CD14-positive monocyte (primary cell): ENCODE measurements at regions not wholly inside any gene's neighbourhood (a gene's known extent, or its start where the extent isn't known, plus 50 kb on each side); places are given as distances from the start of the nearest gene placed in this dataset.

ENCODE experiments used
- DNase-seq, 3 donors: peaks; one replicate each; pipeline ENCODE4 v3.0.0-alpha.2; 2011 to 2022
- H2AFZ ChIP-seq: 2 replicates; pipeline ENCODE4 v1.6.0; 2012; ENCODE audit warnings: mild to moderate bottlenecking, low read depth, low read length, inconsistent platforms; ENCODE audit not compliant: insufficient read depth, poor library complexity, severe bottlenecking
- H3K27ac ChIP-seq, 2 donors: 1 replicate in 1 of 2; 2 replicates in 1 of 2; pipeline ENCODE4 v1.5.1; 2012 to 2013; ENCODE audit warnings: low read length in 2 of 2, control low read depth in 1 of 2, inconsistent platforms in 1 of 2, low read depth in 1 of 2, mild to moderate bottlenecking in 1 of 2
- H3K27me3 ChIP-seq, 2 donors: one replicate each; pipeline versions ENCODE4 v1.6.0 to v1.6.1; 2011 to 2013; ENCODE audit warnings: low read length in 2 of 2; ENCODE audit not compliant: control insufficient read depth in 2 of 2, insufficient read depth in 2 of 2
- H3K36me3 ChIP-seq, 2 donors: replicated peaks in 1 of 2; 1 replicate in 1 of 2; 2 replicates in 1 of 2; pipeline versions ENCODE4 v1.5.1 to v1.6.1; 2012 to 2013; ENCODE audit warnings: low read length in 2 of 2, control low read depth in 1 of 2, inconsistent platforms in 1 of 2, mild to moderate bottlenecking in 1 of 2; ENCODE audit not compliant: insufficient read depth in 2 of 2, control insufficient read depth in 1 of 2
- H3K4me1 ChIP-seq, 2 donors: 1 replicate in 1 of 2; 2 replicates in 1 of 2; pipeline versions ENCODE4 v1.5.1 to v1.6.1; 2012 to 2013; ENCODE audit warnings: low read length in 2 of 2, control low read depth in 1 of 2, inconsistent platforms in 1 of 2, mild to moderate bottlenecking in 1 of 2, moderate library complexity in 1 of 2; ENCODE audit not compliant: insufficient read depth in 2 of 2, control insufficient read depth in 1 of 2
- H3K4me2 ChIP-seq: replicated peaks from 2 replicates; pipeline ENCODE3; 2012; ENCODE audit warnings: low read length, moderate library complexity, mild to moderate bottlenecking; ENCODE audit not compliant: poor library complexity, severe bottlenecking; ENCODE audit errors: extremely low read depth
- H3K4me3 ChIP-seq, 3 experiments: fragments of 200-600 bp in 1 of 3; sonication (generic) in 1 of 3; replicated peaks in 1 of 3; 1 replicate in 2 of 3; 2 replicates in 1 of 3; pipeline ENCODE4 v1.5.1; 2011 to 2013; ENCODE audit warnings: low read length in 3 of 3, mild to moderate bottlenecking in 3 of 3, control low read depth in 2 of 3, low read depth in 2 of 3, inconsistent platforms in 1 of 3, moderate library complexity in 1 of 3
- H3K79me2 ChIP-seq: 2 replicates; pipeline ENCODE4 v1.6.0; 2012; ENCODE audit warnings: mild to moderate bottlenecking, control low read depth, inconsistent platforms, low read length, moderate library complexity; ENCODE audit not compliant: insufficient read depth
- H3K9ac ChIP-seq: 2 replicates; pipeline ENCODE4 v1.6.0; 2017; ENCODE audit warnings: low read length, mild to moderate bottlenecking; ENCODE audit not compliant: insufficient read depth, poor library complexity, severe bottlenecking
- H3K9me3 ChIP-seq, 2 donors: replicated peaks in 1 of 2; 1 replicate in 1 of 2; 2 replicates in 1 of 2; pipeline versions ENCODE4 v1.5.1 to v1.6.1; 2012 to 2013; ENCODE audit warnings: low read length in 2 of 2, control low read depth in 1 of 2; ENCODE audit not compliant: control insufficient read depth in 1 of 2, insufficient read depth in 1 of 2
- H4K20me1 ChIP-seq: 2 replicates; pipeline ENCODE4 v1.6.0; 2012; ENCODE audit warnings: mild to moderate bottlenecking, low read length, control low read depth, moderate library complexity; ENCODE audit not compliant: insufficient read depth
- H3K27ac Mint-ChIP-seq, 7 donors: one replicate each; pipeline ENCODE4 v1.8.0; 2020; ENCODE audit warnings: mild to moderate bottlenecking in 7 of 7, mixed read lengths in 7 of 7, moderate library complexity in 6 of 7, inconsistent platforms in 2 of 7
- H3K27me3 Mint-ChIP-seq, 3 donors: one replicate each; pipeline ENCODE4 v1.8.0; 2021 to 2022; ENCODE audit warnings: low read depth in 3 of 3, mild to moderate bottlenecking in 3 of 3, mixed read lengths in 3 of 3, moderate library complexity in 3 of 3, inconsistent platforms in 1 of 3
- H3K36me3 Mint-ChIP-seq, 2 donors: one replicate each; pipeline ENCODE4 v1.8.0; 2020; ENCODE audit warnings: mixed read lengths in 2 of 2, inconsistent platforms in 1 of 2, mild to moderate bottlenecking in 1 of 2
- H3K4me1 Mint-ChIP-seq: one replicate; pipeline ENCODE4 v1.8.0; 2020; ENCODE audit warnings: mild to moderate bottlenecking, mixed read lengths
- H3K4me3 Mint-ChIP-seq, 2 donors: one replicate each; pipeline ENCODE4 v1.8.0; 2020; ENCODE audit warnings: mild to moderate bottlenecking in 2 of 2, mixed read lengths in 2 of 2, moderate library complexity in 1 of 2
- H3K9me3 Mint-ChIP-seq, 7 donors: one replicate each; pipeline ENCODE4 v1.8.0; 2020 to 2022; ENCODE audit warnings: mixed read lengths in 7 of 7, mild to moderate bottlenecking in 6 of 7, moderate library complexity in 6 of 7, inconsistent platforms in 2 of 7
- CTCF ChIP-seq: fragments of 200-600 bp; IDR thresholded peaks from one replicate; pipeline ENCODE4 v1.8.0; 2022; ENCODE audit warnings: antibody characterized with exemption, mild to moderate bottlenecking
- WGBS: methylation state at CpG from one replicate; pipeline ENCODE4 v1.1.5; 2013; ENCODE audit warnings: missing lambda C conversion rate; ENCODE audit not compliant: insufficient coverage; 5-methylcytosine and 5-hydroxymethylcytosine counted together
- intact Hi-C, 2 donors: fragments of 100-400 bp; cut with micrococcal nuclease; formaldehyde crosslinking; loops; one replicate each; pipeline versions ENCODE4 v1.15.0 to v1.15.1; 2023

- Histone ChIP-seq H3K79me2 (no peaks in the 10 kb centered on the region), H3K36me3 (no peaks in the 10 kb centered on the region), H3K4me2 (no peak overlapping the region), H3K4me1 (no peaks in the 10 kb centered on the region), H3K9me3 (no peaks in the 10 kb centered on the region), H2AFZ (no peak overlapping the region), H4K20me1 (no peaks in the 10 kb centered on the region), H3K27me3 (no peaks in the 10 kb centered on the region), H3K4me3 (no peak overlapping the region), H3K27ac (no peak overlapping the region), H3K9ac (no peak overlapping the region)
- H3K27ac Mint-ChIP-seq = no peak overlapping the region
- no peaks in the 10 kb centered on the region for H3K36me3 Mint-ChIP-seq
- H3K27me3 Mint-ChIP-seq = no peaks in the 10 kb centered on the region
- H3K4me3 Mint-ChIP-seq = no peak overlapping the region
- TF ChIP-seq CTCF = no peak
- no peak for DNase-seq
- no CpG with 5 or more reads among the region's 1 CpG for WGBS
- intact Hi-C loops = no loop called here
- no peaks in the 10 kb centered on the region for H3K4me1 Mint-ChIP-seq
- H3K9me3 Mint-ChIP-seq = peaks cover 0 to 5% (median 0%) of the 10 kb centered on the region in 7 donors
Measured at GRCh38 chr6:140091895-140092294, 717.4 kb upstream of the CITED2 start.

- Histone ChIP-seq H3K36me3 (no peaks in the 10 kb centered on the region), H3K4me3 (no peak overlapping the region), H3K79me2 (no peaks in the 10 kb centered on the region), H3K4me2 (no peak overlapping the region), H3K9ac (no peak overlapping the region), H4K20me1 (no peaks in the 10 kb centered on the region), H2AFZ (no peak overlapping the region), H3K4me1 (no peaks in the 10 kb centered on the region), H3K27me3 (no peaks in the 10 kb centered on the region), H3K27ac (no peak overlapping the region), H3K9me3 (no peaks in the 10 kb centered on the region)
- H3K36me3 Mint-ChIP-seq = no peaks in the 10 kb centered on the region
- intact Hi-C loops = no loop called here
- TF ChIP-seq CTCF = no peak
- no peaks in the 10 kb centered on the region for H3K27me3 Mint-ChIP-seq
- peaks cover 0 to 5% (median 1%) of the 10 kb centered on the region in 7 donors for H3K9me3 Mint-ChIP-seq
- H3K4me3 Mint-ChIP-seq = no peak overlapping the region
- 86% methylated on average over 1 of the region's 3 CpGs for WGBS
- DNase-seq = no peak
- H3K4me1 Mint-ChIP-seq = no peaks in the 10 kb centered on the region
- H3K27ac Mint-ChIP-seq = no peak overlapping the region
Measured at GRCh38 chr6:140090871-140091270, 716.4 kb upstream of the CITED2 start.
